GM19240 (cell line): ENCODE measurements at regions not wholly inside any gene's neighbourhood (a gene's known extent, or its start where the extent isn't known, plus 50 kb on each side); places are given as distances from the start of the nearest gene placed in this dataset.

ENCODE experiments used
- DNase-seq: peaks from one replicate; pipeline ENCODE4 v3.0.0; 2011; ENCODE audit warnings: low spot score; ENCODE audit not compliant: insufficient read length

DNA sequence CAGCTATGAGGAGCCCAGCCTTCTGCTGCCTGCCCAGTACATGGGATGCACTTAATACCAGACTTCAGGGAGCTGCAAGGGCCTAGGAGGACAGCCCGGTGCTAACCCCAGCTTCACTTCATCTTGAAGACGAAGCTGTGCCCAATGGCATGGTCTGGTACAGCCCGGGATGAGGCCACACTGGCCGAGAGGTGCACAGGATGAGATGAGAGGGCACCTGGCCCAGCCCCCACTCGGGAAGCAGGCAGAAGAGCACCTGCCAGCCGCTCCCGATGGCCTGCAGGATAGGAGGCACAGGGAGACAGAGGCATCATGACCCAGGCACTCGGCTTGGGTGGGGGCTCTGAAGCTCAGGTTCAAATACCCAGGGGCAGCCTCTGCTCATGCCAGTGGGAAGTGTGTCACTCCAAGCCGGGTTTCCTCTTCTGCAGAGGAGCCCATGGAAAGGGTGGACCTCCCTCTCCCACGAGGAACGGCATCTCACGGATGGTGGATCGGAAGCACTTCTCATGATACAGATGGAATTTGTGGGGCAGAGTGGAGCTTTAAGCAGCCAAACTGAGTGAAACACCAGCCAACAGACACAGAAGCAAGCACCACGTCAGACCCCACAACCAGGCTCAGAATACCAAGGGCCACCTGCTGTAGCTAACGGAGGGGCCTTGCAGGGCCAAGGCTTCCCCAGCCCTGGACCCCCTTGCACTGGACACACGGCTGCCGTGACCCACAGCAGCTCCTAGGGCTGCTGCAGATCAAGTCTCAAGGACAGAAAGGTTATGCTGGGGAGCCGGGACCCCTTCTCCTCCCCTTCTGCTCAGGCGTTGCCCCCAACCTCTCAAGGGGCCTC lies 875.2 kb downstream of the BRD1 start:
- DNase-seq: no peak

DNA sequence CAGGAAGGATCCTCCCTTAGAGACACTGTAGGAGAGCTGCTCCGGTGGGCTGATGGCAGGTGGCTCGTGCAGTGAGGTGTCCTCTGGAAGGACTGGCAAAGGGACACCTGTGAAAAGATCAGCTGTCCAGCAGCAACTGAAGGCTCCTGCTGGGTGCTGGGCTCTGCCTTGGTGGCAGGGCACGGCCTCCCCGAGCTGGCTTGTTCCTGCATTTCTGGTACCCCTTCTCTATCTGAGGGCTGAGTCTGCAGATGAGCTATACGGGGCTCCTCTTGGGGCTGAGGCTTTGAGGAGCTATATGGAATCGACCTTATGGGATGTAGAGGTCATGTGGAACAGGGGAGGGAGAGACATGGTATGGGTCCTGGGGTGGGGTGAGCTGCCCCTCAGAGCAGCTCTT lies 875.8 kb downstream of the BRD1 start:
- no peak for DNase-seq

- DNase-seq: no peak
Observed at GRCh38 chr22:48950151-48950915, 877.3 kb downstream of the BRD1 start.

- DNase-seq: no peak
Observed at GRCh38 chr22:48949375-48950149, 878.1 kb downstream of the BRD1 start.

GRCh38 chr22:48948575-48949170 lies 879.0 kb downstream of the BRD1 start:
- no peak for DNase-seq

- DNase-seq: no peak
Observed at GRCh38 chr22:48947636-48948035, 880.0 kb downstream of the BRD1 start.

DNA sequence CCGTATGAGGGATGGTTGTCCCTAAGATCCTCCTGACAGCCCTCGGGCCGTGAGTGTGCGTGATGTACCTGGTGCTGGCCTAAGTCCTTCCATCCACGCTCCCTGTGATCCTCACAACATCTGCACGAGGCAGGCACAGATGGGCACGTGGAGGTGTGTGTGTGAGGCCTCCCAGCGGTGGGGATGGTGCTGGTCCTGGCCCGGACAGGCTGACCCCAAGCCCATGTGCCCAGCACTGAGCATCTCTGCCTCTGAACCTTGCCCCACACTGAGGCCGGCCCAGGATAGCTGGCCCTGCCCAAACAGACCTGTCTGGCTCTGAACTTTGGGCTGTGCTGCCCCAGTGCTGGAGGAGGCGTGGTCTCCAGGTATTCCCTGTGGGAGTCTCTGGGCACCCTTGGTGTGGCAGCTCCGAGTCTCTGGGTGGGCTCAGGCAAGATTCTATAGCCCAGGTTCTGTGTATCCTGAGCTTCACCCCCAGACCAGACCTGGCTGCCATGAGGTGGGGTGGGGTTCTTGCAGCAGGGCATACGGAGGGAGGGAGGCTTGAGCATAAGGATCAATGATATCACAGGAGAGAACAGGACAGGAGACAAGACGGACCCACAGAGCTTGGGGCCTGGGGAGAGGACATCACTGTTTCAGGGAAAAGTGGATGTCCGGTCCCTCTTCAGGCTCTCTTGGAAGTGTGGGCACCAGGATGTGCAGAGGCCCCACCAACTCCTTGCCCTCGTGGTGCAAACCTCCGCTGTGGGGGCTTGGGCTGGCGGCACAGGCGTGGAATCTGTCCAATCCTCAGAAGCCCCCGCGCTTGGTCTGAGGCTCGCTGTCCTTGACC lies 881.8 kb downstream of the BRD1 start:
- DNase-seq: no peak

DNA sequence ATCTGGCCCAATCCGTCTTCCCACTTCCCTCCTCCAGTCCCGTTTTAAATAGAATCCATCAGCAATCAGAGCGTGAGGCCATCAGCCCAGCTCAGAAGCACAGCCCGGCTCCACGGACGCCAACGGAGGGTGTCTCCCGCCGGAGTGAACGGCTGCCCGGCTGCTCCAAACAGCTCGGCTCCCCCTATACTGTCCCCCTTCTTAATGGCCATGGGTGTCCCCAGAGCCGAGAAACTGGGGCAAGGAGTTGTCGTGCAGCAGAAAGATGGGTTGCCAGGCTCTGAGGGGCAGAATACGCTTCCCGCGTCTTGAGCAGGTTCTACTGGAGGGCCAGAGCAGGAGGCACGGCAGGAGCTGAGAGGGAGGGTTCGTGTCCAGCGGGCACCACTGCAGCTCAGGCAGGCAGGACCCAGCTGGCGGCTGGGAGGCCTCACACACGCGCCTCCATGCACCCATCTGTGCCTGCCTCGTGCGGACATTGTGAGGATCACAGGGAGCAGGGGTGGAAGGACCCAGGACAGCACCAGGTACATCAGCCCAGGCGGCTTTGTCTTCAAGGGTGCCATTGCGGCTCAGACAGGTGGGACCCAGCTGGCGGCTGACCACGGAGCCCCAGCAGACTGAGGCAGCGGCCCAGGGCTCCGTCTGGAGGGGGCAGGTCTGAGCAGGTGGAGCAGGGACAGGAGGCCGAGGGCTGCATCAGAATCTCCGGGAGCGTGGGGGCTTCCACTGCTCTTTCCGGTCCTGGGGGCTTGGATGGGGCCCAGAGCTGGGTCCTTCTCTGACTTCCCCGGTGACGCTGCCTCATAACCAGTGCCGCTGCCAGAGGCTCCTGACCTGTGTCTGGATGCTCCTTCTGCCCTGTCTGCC lies 882.7 kb downstream of the BRD1 start:
- no peak for DNase-seq

DNA sequence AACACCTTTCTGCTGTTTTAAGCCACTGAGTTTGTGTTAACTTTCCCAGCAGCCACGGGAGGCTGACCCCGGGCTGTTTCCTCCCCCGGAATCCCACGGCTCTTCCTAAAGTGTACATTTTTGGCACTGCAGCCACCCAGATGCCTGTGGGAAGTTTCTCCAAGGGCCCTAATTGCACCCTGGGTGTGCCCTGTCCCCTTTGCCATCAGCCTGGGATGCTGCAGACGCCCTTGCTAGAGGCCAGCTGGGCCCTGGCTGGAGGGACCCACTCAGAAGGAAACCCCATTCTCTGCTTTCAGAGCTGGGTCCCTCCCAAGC lies 883.3 kb downstream of the BRD1 start:
- DNase-seq: no peak

DNA sequence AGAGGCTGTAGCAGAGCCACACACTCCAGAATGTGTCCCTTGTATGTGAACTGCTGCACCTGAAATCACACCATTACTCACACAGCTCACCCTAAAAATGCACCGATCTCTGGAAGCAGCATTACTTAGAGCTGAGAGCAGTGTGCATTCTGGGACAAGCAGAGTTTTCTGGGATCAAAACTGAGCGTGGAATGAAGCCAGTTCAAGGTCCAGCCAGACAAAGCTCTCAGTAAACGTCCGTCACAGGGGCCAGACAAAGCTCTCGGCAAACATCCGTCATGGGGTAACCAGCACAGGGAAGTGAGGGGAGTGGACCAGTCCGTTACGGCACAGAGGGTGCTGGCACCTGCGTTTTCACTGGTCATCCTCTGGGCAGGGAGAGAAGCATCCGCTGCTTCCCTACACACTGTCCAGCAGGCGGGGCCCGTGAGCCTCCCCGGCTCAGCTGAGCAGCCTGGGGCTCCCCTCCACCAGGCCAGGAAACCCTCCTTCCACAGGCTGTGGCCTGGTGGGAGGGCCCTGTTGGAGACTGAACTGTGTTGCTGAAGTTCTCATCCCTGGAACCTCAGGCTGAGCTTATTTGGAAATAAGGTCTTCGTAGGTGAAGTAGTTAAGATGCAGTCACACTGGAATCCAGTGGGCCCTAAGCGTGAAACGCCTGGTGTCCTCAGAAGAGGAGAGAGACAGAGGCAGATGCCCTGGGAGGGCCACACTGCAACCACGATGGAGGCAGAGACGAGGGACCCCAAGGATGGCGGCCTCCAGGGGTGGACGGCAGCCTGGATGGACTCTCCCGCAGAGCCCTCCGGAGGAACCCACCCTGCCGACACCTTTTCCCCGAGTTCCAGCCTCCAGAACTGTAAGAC lies 883.9 kb downstream of the BRD1 start:
- DNase-seq: no peak

GRCh38 chr22:48942698-48943566 lies 884.7 kb downstream of the BRD1 start:
- no peak for DNase-seq

- no peak for DNase-seq
Observed at GRCh38 chr22:48941903-48942575, 885.6 kb downstream of the BRD1 start.

GRCh38 chr22:48941033-48941902 lies 886.4 kb downstream of the BRD1 start:
- no peak for DNase-seq

DNA sequence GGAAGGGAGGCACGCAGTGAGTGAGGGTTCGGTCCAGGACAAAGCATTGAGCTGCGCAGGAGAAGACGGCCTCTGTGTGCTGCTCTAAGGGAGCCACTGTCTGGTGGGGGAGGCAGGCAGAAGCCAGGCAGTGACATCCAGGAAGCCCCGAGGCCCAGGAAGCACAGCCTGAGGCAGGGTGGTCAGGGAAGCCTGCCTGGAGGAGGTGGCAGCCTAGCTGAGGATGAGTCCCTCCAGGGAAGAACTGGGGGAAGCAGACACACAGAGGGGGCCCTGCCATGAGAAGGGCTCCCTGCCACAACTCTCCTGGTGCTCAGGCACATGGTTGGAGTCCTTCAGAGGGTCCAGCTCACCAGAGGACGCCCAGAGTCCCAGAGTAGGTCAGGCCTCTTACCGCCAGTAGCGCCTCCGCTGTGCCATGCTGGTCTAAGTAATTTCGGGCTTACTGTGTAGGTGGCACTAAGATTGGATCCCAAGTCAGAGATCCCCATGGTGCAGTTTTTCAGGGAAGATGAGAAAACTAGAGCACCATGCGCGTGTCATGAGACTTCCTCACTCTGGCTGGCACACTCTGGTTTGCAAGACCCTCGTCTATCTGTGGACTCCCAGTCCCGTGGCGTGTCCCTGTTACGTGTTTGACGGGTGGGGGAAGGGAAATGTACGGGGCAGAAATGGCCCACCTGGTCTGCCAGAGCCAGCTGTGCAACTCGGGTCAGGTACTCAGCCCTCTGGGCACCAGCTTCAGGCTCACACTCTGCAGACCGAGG lies 887.2 kb downstream of the BRD1 start:
- no peak for DNase-seq

- DNase-seq: no peak
Observed at GRCh38 chr22:48939441-48940265, 888.0 kb downstream of the BRD1 start.
